ENCODE measurements at regions not wholly inside any gene's neighbourhood (a gene's known extent, or its start where the extent isn't known, plus 50 kb on each side); places are given as distances from the start of the nearest gene placed in this dataset.

DNA sequence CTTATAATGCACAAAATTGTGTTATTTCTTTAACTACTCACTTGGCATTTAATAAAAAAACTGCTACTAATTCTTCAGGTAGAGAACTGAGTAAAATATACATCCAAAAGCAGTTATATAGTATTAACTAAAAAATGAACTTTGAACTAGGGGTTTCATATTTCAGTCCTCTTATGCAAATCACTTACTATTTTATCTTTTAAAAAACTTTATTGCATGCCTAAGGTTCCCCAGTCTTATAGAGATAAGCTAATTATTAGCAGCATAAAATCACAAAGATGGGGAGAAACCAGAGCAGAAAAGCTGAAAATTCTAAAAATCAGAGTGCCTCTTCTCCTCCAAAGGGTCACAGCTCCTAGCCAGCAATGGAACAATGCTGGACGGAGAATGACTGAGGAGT, 228.0 kb downstream of the CALCRL start:
- Mint-ChIP-seq H3K27ac (no peak overlapping the region), H3K4me1 (ENCODE audit: low read depth in 2 of 2) (no peaks in the 10 kb centered on the region), H3K36me3 (no peaks in the 10 kb centered on the region), H3K4me3 (no peak overlapping the region), H3K27me3 (no peaks in the 10 kb centered on the region), H3K9me3 (peaks cover 15% of the 10 kb centered on the region)
- ATAC-seq = no peak
- no peak for DNase-seq (ENCODE audit: low spot score)

DNA sequence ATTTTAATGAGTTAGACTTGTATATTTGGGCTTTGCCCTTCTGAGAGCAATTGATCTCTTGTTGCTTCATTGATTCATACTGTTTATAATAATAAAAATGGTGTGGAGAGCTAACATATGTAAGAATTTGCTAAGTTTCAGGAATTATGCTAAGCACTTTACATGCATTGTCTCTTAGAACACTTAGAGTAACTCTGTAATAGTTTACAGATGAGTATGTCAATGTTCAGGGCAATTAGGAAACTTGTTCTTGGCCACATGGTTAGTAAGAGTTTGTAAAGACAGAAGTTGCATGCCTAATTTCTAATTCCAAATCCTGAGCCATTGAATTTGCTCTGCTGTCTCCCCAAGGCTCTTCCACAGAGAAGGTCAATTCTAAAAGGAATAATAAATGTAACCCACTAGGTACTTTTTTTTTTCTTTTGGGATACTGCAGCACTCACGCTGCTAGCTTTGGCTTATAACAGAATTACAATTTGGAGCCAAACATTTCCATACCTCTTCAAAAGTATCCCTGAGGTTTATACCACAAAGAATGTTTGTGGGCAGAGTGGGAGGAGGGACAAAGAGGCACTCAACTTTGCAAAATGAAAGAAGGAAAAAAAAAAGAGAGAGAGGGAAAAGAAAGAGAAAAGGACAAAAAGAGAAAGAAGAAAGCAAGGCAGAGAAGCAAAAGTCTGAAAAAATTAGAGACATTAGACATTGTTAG, 232.4 kb downstream of the CALCRL start:
- H3K4me3 Mint-ChIP-seq = no peak overlapping the region
- no peak for ATAC-seq
- peaks cover 5% of the 10 kb centered on the region for H3K9me3 Mint-ChIP-seq
- no peaks in the 10 kb centered on the region for H3K27me3 Mint-ChIP-seq
- no peak for DNase-seq (ENCODE audit: low spot score)
- no peak overlapping the region for H3K27ac Mint-ChIP-seq
- H3K4me1 Mint-ChIP-seq (ENCODE audit: low read depth in 2 of 2) = no peaks in the 10 kb centered on the region
- H3K36me3 Mint-ChIP-seq = no peaks in the 10 kb centered on the region

DNA sequence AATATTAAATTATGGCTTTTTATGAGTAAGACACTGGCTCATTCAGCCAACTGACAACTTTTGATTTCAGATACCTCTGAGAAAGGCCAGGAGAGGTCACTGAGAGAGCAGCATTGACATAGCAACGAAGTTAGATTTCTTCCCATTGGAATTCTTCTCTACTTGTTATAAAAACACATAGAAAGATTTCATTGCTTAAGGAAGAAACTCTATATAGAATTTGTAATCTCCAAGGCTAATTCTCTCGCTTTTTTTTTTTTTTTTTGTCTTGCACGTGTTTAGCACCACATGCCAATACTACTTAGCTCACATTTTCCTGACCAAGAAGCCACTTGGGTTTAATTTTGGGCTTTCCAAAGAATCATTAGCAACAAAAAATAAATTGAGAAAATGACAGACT, 233.7 kb downstream of the CALCRL start:
- H3K4me1 Mint-ChIP-seq (ENCODE audit: low read depth in 2 of 2) = no peaks in the 10 kb centered on the region

DNA sequence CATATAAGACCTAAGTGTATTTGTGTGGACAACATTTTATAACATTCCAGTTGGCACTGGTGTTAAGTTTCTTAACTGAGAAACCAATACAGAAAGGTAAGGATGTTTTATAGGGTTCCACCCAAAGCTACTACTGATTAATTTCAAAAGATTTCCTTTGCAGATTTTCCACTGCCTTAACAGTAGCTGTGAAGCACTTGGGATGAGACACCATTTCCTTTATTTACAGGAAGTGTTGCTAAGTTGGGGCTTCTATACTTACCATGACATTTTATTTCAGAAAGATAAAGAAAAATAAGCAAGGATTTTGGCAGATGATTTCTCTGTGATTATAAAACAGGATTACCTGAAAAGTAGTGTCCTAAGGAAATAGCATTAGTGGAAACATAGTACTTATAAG, 234.3 kb downstream of the CALCRL start:
- Mint-ChIP-seq H3K27ac (no peak overlapping the region), H3K27me3 (no peaks in the 10 kb centered on the region), H3K9me3 (peaks cover 15% of the 10 kb centered on the region), H3K4me3 (no peak overlapping the region), H3K4me1 (ENCODE audit: low read depth in 2 of 2) (no peaks in the 10 kb centered on the region), H3K36me3 (no peaks in the 10 kb centered on the region)
- DNase-seq (ENCODE audit: low spot score) (no peak), ATAC-seq (no peak)

More for the DNA sequence above, 233.7 kb downstream of the CALCRL start:
- DNase-seq (ENCODE audit: low spot score) (no peak), ATAC-seq (no peak)
- Mint-ChIP-seq H3K4me3 (no peak overlapping the region), H3K9me3 (peaks cover 11% of the 10 kb centered on the region), H3K27ac (no peak overlapping the region), H3K36me3 (no peaks in the 10 kb centered on the region), H3K27me3 (no peaks in the 10 kb centered on the region)

DNA sequence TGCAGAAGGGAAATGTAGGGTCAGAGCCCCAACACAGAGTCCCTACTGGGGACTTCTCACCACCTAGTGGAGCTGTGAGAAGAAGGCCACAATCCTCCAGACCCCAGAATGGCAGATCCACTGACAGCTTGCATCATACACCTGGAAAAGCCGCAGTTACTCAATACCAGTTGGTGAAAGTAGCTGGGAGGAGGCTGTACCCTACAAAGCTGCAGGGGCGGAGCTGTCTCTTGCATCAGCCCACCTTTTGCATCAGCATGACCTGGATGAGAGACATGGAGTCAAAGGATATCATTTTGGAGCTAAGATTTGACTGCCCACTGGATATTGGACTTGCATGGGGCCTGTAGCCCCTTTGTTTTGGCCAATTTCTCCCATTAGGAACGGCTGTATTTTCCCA, 237.3 kb downstream of the CALCRL start:
- H3K27ac Mint-ChIP-seq = no peak overlapping the region
- no peak for DNase-seq (ENCODE audit: low spot score)
- H3K27me3 Mint-ChIP-seq = no peaks in the 10 kb centered on the region
- peaks cover 20% of the 10 kb centered on the region for H3K9me3 Mint-ChIP-seq
- no peaks in the 10 kb centered on the region for H3K4me1 Mint-ChIP-seq (ENCODE audit: low read depth in 2 of 2)
- no peak for ATAC-seq
- H3K36me3 Mint-ChIP-seq = no peaks in the 10 kb centered on the region
- H3K4me3 Mint-ChIP-seq = no peak overlapping the region

DNA sequence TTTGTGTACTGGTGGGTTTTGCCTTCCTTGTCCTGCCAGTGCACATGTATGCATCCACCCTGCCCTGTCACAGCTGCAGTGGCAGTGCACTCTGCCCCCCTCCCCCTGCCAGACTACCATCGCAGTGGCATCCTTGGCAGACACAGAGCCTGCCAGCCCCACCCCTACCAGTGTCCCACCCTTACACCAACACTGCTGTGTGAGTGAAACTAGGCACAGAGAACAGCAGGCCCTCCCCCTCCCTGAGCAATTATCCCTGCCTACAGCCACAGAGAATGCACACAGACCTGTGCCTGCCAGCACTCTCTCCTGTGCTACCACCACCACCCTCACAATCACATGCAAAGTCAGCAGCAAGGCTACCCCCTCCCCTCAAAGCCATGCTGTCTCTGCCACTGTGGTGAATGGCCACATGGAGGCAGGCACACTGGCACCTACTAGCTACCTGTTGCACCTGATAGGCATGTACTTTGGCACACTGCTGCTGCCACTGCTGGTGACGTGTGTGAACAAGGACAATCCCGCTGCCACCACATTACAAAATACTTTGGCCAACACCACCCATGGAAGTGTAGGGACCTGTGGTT, 239.8 kb downstream of the CALCRL start:
- DNase-seq (ENCODE audit: low spot score) (no peak), ATAC-seq (no peak)
- Mint-ChIP-seq H3K9me3 (peaks cover 22% of the 10 kb centered on the region), H3K4me1 (ENCODE audit: low read depth in 2 of 2) (no peaks in the 10 kb centered on the region), H3K4me3 (no peak overlapping the region), H3K27me3 (no peaks in the 10 kb centered on the region), H3K27ac (no peak overlapping the region), H3K36me3 (no peaks in the 10 kb centered on the region)

DNA sequence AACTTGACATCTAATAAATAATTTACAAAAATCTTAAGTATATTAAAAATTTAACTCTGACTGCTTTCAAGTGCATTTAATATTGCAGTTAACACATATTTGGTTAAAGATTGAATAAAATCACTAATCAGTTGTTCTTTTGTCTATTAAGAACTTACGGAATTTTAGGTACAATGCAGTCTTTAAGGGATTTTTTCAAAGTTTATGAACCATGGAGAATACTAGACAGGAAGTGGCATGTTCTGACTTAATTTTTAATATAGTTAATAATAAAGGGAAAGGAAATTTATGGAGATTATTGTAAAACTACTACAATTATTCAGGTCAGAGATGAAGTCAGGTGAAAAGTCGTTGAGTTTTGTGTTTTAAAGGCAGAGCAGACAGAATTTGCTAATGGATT, 240.9 kb downstream of the CALCRL start:
- ATAC-seq = no peak
- H3K4me1 Mint-ChIP-seq (ENCODE audit: low read depth in 2 of 2) = no peaks in the 10 kb centered on the region

DNA sequence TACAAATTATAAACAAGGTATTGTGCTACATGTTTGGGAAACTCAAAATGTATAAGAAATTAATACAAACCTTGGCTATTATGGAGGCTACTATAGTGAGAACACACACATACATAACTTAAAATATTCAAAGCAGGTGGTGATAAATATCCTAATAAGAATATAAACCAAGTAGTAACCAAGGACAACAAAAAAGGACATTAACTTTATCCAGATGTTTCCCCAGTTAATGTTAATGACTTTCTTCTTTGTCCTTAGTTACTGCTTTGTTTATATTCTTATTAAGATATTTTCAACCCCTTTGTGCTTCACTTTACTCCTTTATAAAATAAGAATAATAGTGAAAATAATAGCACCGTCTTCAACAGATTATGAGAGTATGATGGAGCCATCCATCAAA, 241.6 kb downstream of the CALCRL start:
- no peak overlapping the region for H3K4me3 Mint-ChIP-seq
- H3K4me1 Mint-ChIP-seq (ENCODE audit: low read depth in 2 of 2) = no peaks in the 10 kb centered on the region
- H3K9me3 Mint-ChIP-seq = peaks cover 17% of the 10 kb centered on the region
- ATAC-seq (no peak), DNase-seq (ENCODE audit: low spot score) (no peak)
- no peaks in the 10 kb centered on the region for H3K36me3 Mint-ChIP-seq
- H3K27ac Mint-ChIP-seq = no peak overlapping the region
- H3K27me3 Mint-ChIP-seq = no peaks in the 10 kb centered on the region

More for the DNA sequence above, 240.9 kb downstream of the CALCRL start:
- Mint-ChIP-seq H3K36me3 (no peaks in the 10 kb centered on the region), H3K27me3 (no peaks in the 10 kb centered on the region), H3K27ac (no peak overlapping the region), H3K4me3 (no peak overlapping the region), H3K9me3 (peaks cover 22% of the 10 kb centered on the region)
- DNase-seq (ENCODE audit: low spot score) = no peak

DNA sequence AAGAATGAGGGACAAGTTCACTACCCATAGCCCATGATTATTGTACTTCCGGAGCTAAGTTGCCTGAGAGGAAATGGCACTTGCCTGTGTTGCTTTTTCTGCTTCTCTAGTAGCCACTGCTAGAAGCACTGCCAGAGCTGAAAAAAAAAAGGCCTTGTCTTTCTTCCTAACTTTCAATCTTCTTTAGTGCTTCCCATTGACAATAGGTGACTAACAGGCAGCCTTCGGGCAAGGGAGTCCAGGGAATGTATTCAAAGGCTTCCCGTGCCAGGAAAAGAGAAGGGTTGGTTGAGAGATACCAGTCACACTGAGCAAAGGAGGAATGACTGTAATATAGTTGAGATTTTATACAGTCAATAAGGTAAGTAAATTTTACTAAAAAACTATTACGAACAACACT, 242.0 kb downstream of the CALCRL start:
- ATAC-seq (no peak), DNase-seq (ENCODE audit: low spot score) (no peak)
- Mint-ChIP-seq H3K4me3 (no peak overlapping the region), H3K9me3 (peaks cover 19% of the 10 kb centered on the region), H3K27ac (no peak overlapping the region), H3K36me3 (no peaks in the 10 kb centered on the region), H3K4me1 (ENCODE audit: low read depth in 2 of 2) (no peaks in the 10 kb centered on the region), H3K27me3 (no peaks in the 10 kb centered on the region)

DNA sequence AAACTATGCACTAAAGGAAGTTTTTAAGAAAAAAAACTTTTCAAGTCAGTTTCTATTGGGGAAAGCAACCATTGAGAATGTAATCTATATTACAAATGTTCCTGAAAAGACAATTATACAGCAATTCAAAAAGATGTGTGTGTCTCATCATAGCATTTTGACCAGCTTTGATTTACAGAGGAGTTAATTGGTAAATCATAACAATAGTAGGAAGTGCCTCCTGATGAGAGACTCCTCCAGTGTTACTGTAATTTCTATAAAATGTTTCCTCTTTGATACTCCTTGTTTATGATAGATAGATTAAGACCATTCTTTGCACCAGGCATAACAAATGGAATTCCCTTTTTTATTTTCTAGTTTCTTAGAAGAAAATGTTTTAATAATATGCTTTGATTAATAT, 249.9 kb downstream of the CALCRL start:
- H3K36me3 Mint-ChIP-seq = no peaks in the 10 kb centered on the region
- H3K4me1 Mint-ChIP-seq (ENCODE audit: low read depth in 2 of 2) = no peaks in the 10 kb centered on the region
- no peak overlapping the region for H3K27ac Mint-ChIP-seq
- no peak overlapping the region for H3K4me3 Mint-ChIP-seq
- DNase-seq (ENCODE audit: low spot score) (no peak), ATAC-seq (no peak)
- H3K9me3 Mint-ChIP-seq = peaks cover 8% of the 10 kb centered on the region
- no peaks in the 10 kb centered on the region for H3K27me3 Mint-ChIP-seq

DNA sequence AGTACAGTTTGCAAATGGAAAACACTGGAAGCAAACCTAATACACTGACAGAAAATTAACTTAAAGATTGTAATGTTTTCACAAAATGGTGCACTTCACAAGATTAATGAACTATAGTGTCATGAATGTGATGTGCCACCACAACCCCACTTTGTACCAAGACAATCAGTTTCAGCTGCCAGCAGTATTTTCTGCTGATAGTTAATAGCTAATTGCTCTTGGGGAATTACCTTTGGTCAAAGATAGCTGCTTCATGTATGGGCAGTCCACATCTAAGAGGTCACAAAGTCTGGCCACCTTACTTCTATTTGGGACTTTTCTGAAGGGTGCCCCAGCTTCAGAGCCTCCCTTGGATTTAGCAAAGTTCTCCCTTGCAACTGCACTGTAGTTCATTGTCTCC, 254.0 kb downstream of the CALCRL start:
- ATAC-seq = no peak
- no peak overlapping the region for H3K4me3 Mint-ChIP-seq
- no peak for DNase-seq (ENCODE audit: low spot score)
- no peaks in the 10 kb centered on the region for H3K36me3 Mint-ChIP-seq
- no peaks in the 10 kb centered on the region for H3K27me3 Mint-ChIP-seq
- peaks cover 2% of the 10 kb centered on the region for H3K9me3 Mint-ChIP-seq
- no peak overlapping the region for H3K27ac Mint-ChIP-seq
- no peaks in the 10 kb centered on the region for H3K4me1 Mint-ChIP-seq (ENCODE audit: low read depth in 2 of 2)

DNA sequence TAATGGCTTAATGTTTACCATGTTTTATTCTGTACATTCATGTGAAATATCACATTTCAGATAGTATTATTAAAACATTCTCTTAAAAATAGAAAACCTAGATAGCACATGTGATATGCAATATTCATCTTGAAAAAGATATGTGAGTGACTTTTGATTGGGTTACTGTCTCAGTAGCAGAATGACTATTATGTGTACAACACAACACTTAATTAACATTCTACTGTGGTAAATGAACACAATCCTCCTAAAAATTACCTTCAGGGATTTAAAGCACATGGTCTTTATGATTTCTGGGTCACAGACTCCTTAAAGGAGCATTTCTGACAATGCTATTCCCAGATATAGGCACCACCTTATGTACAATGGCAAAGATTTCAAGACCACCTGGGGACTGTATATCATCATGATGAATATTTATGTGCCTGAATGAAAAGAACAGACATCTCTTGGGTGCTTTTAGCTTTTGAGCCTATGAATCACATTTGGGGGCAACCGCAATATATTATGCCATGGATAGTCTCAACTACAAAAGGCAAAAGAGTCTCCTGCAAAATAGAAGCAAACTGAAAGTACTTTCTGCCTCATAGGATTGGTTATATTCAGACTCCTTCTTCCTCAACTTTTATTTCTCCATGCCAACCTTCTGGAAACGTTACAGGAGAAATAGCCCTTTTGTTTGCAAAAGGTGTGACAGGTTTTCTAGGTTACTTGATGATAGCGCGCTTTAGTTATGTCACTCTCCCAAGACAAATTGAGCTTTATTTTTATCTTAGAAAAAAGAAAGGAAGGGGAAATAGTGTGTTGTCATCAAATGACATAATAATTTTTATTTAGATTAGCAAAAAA, 259.0 kb downstream of the CALCRL start:
- peaks cover 3% of the 10 kb centered on the region for H3K9me3 Mint-ChIP-seq
- DNase-seq (ENCODE audit: low spot score) = no peak
- no peaks in the 10 kb centered on the region for H3K27me3 Mint-ChIP-seq
- H3K36me3 Mint-ChIP-seq = no peaks in the 10 kb centered on the region
- ATAC-seq = no peak
- no peaks in the 10 kb centered on the region for H3K4me1 Mint-ChIP-seq (ENCODE audit: low read depth in 2 of 2)
- no peak overlapping the region for H3K4me3 Mint-ChIP-seq
- no peak overlapping the region for H3K27ac Mint-ChIP-seq

DNA sequence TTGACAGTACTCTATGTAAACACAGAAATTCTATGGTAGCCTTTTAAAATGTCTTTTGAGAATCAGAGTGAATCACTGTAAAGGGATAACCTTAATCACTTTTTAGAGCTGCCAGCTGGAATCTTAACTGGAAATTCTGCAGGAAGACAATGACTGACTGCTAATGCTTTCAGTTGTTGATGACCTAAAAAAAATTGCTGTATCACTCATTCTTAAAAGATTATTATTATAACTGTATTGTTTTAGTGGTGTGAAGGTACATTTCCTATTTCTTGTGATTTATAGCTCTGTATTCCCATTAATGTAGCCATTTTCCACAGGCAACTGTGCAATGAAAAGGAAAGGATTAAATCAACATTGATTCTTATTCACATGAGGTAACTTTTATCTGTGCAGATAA, 260.5 kb downstream of the CALCRL start:
- Mint-ChIP-seq H3K27ac (no peak overlapping the region), H3K27me3 (no peaks in the 10 kb centered on the region), H3K4me3 (no peak overlapping the region), H3K4me1 (ENCODE audit: low read depth in 2 of 2) (no peaks in the 10 kb centered on the region), H3K9me3 (peaks cover 3% of the 10 kb centered on the region), H3K36me3 (no peaks in the 10 kb centered on the region)
- DNase-seq (ENCODE audit: low spot score) (no peak), ATAC-seq (no peak)

DNA sequence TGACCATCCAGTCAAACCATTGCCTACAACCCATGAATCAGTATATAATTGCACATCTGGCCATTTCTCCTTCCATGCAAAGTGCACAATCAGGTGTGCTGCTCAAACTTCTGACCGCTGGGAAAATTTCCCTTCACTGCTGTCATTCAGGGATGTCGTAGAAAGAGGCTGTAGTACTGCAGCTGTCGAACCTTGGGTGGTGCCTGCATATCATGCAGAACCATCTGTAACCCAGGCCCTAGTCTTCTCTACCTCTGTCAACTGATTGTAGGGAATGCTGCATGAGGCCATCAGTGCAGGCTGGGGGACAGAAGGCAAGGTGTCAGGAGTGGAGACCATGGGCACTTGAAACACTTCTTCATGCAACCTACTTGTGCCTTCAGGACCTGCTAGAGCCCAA, 267.5 kb downstream of the CALCRL start:
- no peak for DNase-seq (ENCODE audit: low spot score)
- Mint-ChIP-seq H3K27me3 (no peaks in the 10 kb centered on the region), H3K9me3 (peaks cover 6% of the 10 kb centered on the region), H3K4me3 (no peak overlapping the region), H3K27ac (no peak overlapping the region), H3K36me3 (no peaks in the 10 kb centered on the region), H3K4me1 (ENCODE audit: low read depth in 2 of 2) (no peaks in the 10 kb centered on the region)
- ATAC-seq = no peak

All from natural killer cell treated with Interleukin-12 subunit alpha and Interleukin-12 subunit beta and Interleukin-15 and Interleukin-18, amount 100 ng/mL, for 72 hours (primary cell).